ENCODE measurements at regions not wholly inside any gene's neighbourhood (a gene's known extent, or its start where the extent isn't known, plus 50 kb on each side); places are given as distances from the start of the nearest gene placed in this dataset.

- no peaks in the 10 kb centered on the region for H3K36me3 ChIP-seq
- DNase-seq, result no peak
- no peak for TF ChIP-seq CTCF (IDR thresholded peaks at IDR 0.05; ENCODE audit: low read depth, low read length)
- H3K27me3 ChIP-seq (ENCODE audit: insufficient read depth, low read depth, severe bottlenecking), result no peaks in the 10 kb centered on the region
- no peak overlapping the region for H3K4me3 ChIP-seq (ENCODE audit: low read depth, low read length)
- H3K27ac ChIP-seq, result no peak overlapping the region
- H3K9me3 ChIP-seq (ENCODE audit: severe bottlenecking), result no peaks in the 10 kb centered on the region
Observed at GRCh38 chr6:66336176-66336575, 629.1 kb upstream of the EYS start.

GRCh38 chr6:66328200-66328599 lies 621.2 kb upstream of the EYS start:
- Histone ChIP-seq H3K27me3 (ENCODE audit: insufficient read depth, low read depth, severe bottlenecking) (no peaks in the 10 kb centered on the region), H3K9me3 (ENCODE audit: severe bottlenecking) (no peaks in the 10 kb centered on the region), H3K36me3 (no peaks in the 10 kb centered on the region), H3K4me3 (ENCODE audit: low read depth, low read length) (no peak overlapping the region), H3K27ac (no peak overlapping the region)
- no peak for DNase-seq
- TF ChIP-seq CTCF (IDR thresholded peaks at IDR 0.05; ENCODE audit: low read depth, low read length), result no peak

DNA sequence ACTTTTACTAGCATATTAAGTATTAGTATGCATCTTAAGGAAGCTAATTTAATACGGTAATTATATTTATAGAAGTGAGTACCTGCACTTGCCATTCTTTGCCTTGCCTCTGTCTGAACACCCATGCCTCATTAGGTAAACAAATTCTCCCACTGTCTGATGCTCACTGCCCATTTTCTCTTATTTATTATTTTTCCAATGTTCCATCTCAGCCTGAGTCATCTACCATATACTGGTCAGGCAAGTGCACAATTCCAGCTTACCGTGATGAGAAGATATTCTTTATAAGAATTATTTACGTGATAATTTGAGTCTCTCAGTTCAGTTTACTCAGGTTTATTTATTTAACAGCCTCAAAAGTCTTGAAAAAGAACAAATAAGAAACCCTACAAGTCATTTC lies 619.2 kb upstream of the EYS start:
- no peak for TF ChIP-seq CTCF (IDR thresholded peaks at IDR 0.05; ENCODE audit: low read depth, low read length)
- Histone ChIP-seq H3K4me3 (ENCODE audit: low read depth, low read length) (no peak overlapping the region), H3K9me3 (ENCODE audit: severe bottlenecking) (no peaks in the 10 kb centered on the region), H3K27ac (no peak overlapping the region), H3K27me3 (ENCODE audit: insufficient read depth, low read depth, severe bottlenecking) (no peaks in the 10 kb centered on the region), H3K36me3 (no peaks in the 10 kb centered on the region)
- DNase-seq, result no peak

DNA sequence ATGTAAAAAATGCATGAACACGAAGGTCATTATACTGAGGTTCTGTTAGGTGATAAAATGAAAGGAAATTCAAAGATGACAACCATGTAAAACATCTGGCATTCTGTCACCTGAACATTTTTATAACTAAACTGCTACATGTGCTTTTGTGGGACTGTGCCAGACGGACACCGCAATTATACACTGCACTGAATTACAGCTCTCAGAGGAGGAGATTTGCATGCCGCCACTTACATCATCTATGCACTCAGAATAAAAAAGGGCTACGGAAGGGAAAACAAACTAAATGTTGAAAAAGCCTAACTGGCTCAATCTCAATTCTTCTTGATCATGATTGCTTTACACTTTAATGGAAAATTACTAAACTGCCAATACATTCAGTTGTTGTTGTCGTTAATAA lies 614.0 kb upstream of the EYS start:
- Histone ChIP-seq H3K27me3 (ENCODE audit: insufficient read depth, low read depth, severe bottlenecking) (no peaks in the 10 kb centered on the region), H3K36me3 (no peaks in the 10 kb centered on the region), H3K4me3 (ENCODE audit: low read depth, low read length) (no peak overlapping the region), H3K27ac (no peak overlapping the region), H3K9me3 (ENCODE audit: severe bottlenecking) (no peaks in the 10 kb centered on the region)
- no peak for TF ChIP-seq CTCF (IDR thresholded peaks at IDR 0.05; ENCODE audit: low read depth, low read length)
- no peak for DNase-seq

DNA sequence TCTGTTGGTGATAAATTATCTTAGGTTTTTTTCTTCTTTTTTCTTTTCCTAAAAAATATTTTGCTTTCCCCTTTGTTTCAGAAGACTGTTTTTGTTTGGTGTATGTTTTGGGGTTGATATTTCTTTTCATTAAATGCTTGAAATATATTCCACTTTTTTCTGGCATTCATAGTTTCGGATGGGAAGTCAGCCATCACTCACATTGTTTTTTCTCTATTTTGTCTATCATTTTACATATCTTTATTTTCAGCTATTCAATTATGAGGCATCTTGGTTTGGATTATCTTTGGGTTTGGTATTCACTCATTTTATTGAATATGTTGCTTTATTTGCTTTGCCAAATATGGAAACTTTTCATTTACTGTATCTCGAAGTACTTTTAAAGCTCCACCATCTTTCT lies 600.5 kb upstream of the EYS start:
- Histone ChIP-seq H3K36me3 (no peaks in the 10 kb centered on the region), H3K4me3 (ENCODE audit: low read depth, low read length) (no peak overlapping the region), H3K27me3 (ENCODE audit: insufficient read depth, low read depth, severe bottlenecking) (no peaks in the 10 kb centered on the region), H3K9me3 (ENCODE audit: severe bottlenecking) (peaks cover 9% of the 10 kb centered on the region), H3K27ac (no peak overlapping the region)
- no peak for TF ChIP-seq CTCF (IDR thresholded peaks at IDR 0.05; ENCODE audit: low read depth, low read length)
- no peak for DNase-seq

DNA sequence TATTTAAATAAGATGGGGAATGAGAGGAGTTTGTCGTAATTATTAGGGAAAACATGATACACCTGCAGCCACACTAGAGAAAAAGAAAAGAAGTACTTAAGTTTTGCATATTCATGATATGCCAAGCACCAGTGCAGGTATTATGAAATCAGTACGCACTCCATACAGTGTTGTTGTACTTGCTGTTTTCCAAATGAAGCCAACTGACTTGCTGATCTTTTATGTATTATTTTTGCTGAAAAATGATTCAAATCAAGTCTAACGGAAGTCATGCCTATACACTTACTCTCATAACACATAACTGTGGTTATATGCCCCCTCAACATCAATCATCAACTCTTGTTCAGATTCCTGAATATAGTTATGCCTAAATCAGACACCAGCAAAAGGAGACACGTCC lies 584.9 kb upstream of the EYS start:
- H3K27ac ChIP-seq, result no peak overlapping the region
- no peaks in the 10 kb centered on the region for H3K9me3 ChIP-seq (ENCODE audit: severe bottlenecking)
- H3K36me3 ChIP-seq, result no peaks in the 10 kb centered on the region
- no peak overlapping the region for H3K4me3 ChIP-seq (ENCODE audit: low read depth, low read length)
- no peaks in the 10 kb centered on the region for H3K27me3 ChIP-seq (ENCODE audit: insufficient read depth, low read depth, severe bottlenecking)
- no peak for TF ChIP-seq CTCF (IDR thresholded peaks at IDR 0.05; ENCODE audit: low read depth, low read length)
- no peak for DNase-seq
